ENCODE measurements at regions not wholly inside any gene's neighbourhood (a gene's known extent, or its start where the extent isn't known, plus 50 kb on each side); places are given as distances from the start of the nearest gene placed in this dataset.

DNA sequence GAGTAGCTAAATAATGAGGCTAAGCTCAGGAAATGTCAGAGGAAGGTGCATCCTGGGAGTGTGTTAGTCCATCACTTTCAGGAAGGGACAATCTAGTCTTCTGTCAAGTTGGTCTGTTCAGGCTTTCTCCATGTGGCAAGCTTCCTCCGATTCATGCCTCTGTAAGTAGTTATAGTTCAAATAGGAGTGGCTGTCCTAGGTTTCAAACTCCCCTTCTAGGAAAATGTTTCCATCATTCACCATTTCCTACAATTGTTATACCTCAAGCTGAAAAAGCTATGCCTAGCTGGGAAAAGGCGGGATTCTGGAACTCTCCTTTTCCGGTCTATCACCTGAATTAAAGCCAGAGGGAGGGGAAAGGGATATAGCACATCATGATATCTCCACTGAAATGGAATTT is 287.7 kb upstream of the ZSWIM2 start:
- Histone ChIP-seq H3K27me3 (ENCODE audit: insufficient read depth, poor library complexity, severe bottlenecking) (no peaks in the 10 kb centered on the region), H3K4me3 (replicated peaks; ENCODE audit: insufficient read depth, low read length) (no peak overlapping the region), H3K27ac (replicated peaks) (no peak overlapping the region)
- TF ChIP-seq GABPA (IDR thresholded peaks at IDR 0.05; ENCODE audit: low read depth) (no peak), SPI1 (IDR thresholded peaks at IDR 0.05; ENCODE audit: borderline replicate concordance, low read depth) (no peak), POLR2AphosphoS5 (IDR thresholded peaks at IDR 0.05; ENCODE audit: low read depth) (no peak)
- TF ChIP-seq, protein P1, sequence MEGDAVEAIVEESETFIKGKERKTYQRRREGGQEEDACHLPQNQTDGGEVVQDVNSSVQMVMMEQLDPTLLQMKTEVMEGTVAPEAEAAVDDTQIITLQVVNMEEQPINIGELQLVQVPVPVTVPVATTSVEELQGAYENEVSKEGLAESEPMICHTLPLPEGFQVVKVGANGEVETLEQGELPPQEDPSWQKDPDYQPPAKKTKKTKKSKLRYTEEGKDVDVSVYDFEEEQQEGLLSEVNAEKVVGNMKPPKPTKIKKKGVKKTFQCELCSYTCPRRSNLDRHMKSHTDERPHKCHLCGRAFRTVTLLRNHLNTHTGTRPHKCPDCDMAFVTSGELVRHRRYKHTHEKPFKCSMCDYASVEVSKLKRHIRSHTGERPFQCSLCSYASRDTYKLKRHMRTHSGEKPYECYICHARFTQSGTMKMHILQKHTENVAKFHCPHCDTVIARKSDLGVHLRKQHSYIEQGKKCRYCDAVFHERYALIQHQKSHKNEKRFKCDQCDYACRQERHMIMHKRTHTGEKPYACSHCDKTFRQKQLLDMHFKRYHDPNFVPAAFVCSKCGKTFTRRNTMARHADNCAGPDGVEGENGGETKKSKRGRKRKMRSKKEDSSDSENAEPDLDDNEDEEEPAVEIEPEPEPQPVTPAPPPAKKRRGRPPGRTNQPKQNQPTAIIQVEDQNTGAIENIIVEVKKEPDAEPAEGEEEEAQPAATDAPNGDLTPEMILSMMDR (IDR thresholded peaks at IDR 0.05; ENCODE audit: insufficient read depth, low read length) = no peak
- TF ChIP-seq, protein P2, sequence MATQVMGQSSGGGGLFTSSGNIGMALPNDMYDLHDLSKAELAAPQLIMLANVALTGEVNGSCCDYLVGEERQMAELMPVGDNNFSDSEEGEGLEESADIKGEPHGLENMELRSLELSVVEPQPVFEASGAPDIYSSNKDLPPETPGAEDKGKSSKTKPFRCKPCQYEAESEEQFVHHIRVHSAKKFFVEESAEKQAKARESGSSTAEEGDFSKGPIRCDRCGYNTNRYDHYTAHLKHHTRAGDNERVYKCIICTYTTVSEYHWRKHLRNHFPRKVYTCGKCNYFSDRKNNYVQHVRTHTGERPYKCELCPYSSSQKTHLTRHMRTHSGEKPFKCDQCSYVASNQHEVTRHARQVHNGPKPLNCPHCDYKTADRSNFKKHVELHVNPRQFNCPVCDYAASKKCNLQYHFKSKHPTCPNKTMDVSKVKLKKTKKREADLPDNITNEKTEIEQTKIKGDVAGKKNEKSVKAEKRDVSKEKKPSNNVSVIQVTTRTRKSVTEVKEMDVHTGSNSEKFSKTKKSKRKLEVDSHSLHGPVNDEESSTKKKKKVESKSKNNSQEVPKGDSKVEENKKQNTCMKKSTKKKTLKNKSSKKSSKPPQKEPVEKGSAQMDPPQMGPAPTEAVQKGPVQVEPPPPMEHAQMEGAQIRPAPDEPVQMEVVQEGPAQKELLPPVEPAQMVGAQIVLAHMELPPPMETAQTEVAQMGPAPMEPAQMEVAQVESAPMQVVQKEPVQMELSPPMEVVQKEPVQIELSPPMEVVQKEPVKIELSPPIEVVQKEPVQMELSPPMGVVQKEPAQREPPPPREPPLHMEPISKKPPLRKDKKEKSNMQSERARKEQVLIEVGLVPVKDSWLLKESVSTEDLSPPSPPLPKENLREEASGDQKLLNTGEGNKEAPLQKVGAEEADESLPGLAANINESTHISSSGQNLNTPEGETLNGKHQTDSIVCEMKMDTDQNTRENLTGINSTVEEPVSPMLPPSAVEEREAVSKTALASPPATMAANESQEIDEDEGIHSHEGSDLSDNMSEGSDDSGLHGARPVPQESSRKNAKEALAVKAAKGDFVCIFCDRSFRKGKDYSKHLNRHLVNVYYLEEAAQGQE (IDR thresholded peaks at IDR 0.05; ENCODE audit: insufficient replicate concordance, low read depth) = no peak
- DNase-seq (ENCODE audit: low read depth in 1 of 2, low spot score in 1 of 2) = no peak

DNA sequence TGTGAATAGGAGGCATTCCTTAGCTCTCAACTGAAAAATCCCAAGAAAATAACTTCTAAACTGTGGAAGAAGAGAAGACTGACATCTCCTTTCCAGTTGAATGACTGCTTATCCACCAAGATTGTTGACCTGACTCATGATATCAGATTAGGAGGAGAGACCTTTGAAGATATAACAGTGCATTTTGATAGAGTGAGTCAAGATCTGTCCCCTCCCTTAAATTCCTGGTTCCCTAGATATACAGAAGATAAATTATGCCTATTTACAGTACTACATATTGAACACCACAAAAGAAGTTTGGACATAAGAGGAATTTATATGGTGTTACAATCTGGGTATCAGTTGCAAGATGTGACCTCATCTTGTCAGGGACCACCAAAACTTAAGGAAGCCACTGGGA is 285.3 kb upstream of the ZSWIM2 start:
- Histone ChIP-seq H3K4me3 (replicated peaks; ENCODE audit: insufficient read depth, low read length) (no peak overlapping the region), H3K27me3 (ENCODE audit: insufficient read depth, poor library complexity, severe bottlenecking) (no peaks in the 10 kb centered on the region), H3K27ac (replicated peaks) (no peak overlapping the region)
- DNase-seq (ENCODE audit: low read depth in 1 of 2, low spot score in 1 of 2) = no peak
- no peak for TF ChIP-seq POLR2AphosphoS5 (IDR thresholded peaks at IDR 0.05; ENCODE audit: low read depth)
- TF ChIP-seq SPI1 (IDR thresholded peaks at IDR 0.05; ENCODE audit: borderline replicate concordance, low read depth) = no peak
- TF ChIP-seq GABPA (IDR thresholded peaks at IDR 0.05; ENCODE audit: low read depth) = no peak
- TF ChIP-seq, protein P2 (IDR thresholded peaks at IDR 0.05; ENCODE audit: insufficient replicate concordance, low read depth) = no peak
- TF ChIP-seq, protein P1 (IDR thresholded peaks at IDR 0.05; ENCODE audit: insufficient read depth, low read length) = no peak

DNA sequence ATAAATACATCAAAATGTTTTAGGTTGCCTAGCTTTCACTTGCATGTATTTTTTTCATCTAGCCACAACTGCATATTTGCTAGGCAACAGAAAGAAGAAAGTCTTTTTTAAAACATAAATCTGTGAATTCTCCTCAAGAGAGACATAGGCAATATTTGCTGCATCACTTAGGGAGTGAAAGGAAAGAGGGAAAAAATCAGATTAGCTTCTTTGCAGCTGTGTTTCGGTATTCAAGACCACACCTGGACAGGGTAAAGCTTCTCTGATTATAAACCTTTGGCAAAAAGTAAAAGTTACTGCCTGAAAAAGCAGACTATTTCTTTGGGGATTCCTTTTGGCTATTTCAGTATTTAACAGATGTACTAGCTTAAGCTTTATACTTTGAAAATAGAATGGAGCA is 280.9 kb upstream of the ZSWIM2 start:
- DNase-seq (ENCODE audit: low read depth in 1 of 2, low spot score in 1 of 2) = no peak
- no peak overlapping the region for H3K4me3 ChIP-seq (replicated peaks; ENCODE audit: insufficient read depth, low read length)
- no peaks in the 10 kb centered on the region for H3K27me3 ChIP-seq (ENCODE audit: insufficient read depth, poor library complexity, severe bottlenecking)
- no peak for TF ChIP-seq SPI1 (IDR thresholded peaks at IDR 0.05; ENCODE audit: borderline replicate concordance, low read depth)
- TF ChIP-seq, protein P1 (IDR thresholded peaks at IDR 0.05; ENCODE audit: insufficient read depth, low read length) = no peak
- TF ChIP-seq, protein P2 (IDR thresholded peaks at IDR 0.05; ENCODE audit: insufficient replicate concordance, low read depth) = no peak
- TF ChIP-seq GABPA (IDR thresholded peaks at IDR 0.05; ENCODE audit: low read depth) = no peak
- no peak for TF ChIP-seq POLR2AphosphoS5 (IDR thresholded peaks at IDR 0.05; ENCODE audit: low read depth)
- H3K27ac ChIP-seq (replicated peaks) = no peak overlapping the region
